Tibial artery (tissue), 4 donors: ENCODE measurements at regions not wholly inside any gene's neighbourhood (a gene's known extent, or its start where the extent isn't known, plus 50 kb on each side); places are given as distances from the start of the nearest gene placed in this dataset.
"Not testable (repeated sequence)": the region's sequence is repeated elsewhere in the genome, so short reads cannot be mapped to it uniquely, and the experiment has no call there.

Source experiments
- DNase-seq, 2 donors: peaks; one replicate each; pipeline ENCODE4 v3.0.0-alpha.2; 2019
- H3K27ac ChIP-seq, 2 donors: fragments of 200-600 bp; sonication (generic) in 1 of 2; 1 replicate in 1 of 2; 2 replicates in 1 of 2; pipeline ENCODE4 v1.5.1; 2018 to 2019; ENCODE audit warnings: mild to moderate bottlenecking in 1 of 2
- H3K27me3 ChIP-seq, 2 donors: fragments of 200-600 bp; sonication (generic) in 1 of 2; one replicate each; pipeline versions ENCODE4 v1.5.1 to v1.6.0; 2016 to 2019
- H3K36me3 ChIP-seq, 3 donors: fragments of 200-600 bp; sonication (generic) in 2 of 3; one replicate each; pipeline ENCODE4 v1.5.1; 2016 to 2019; ENCODE audit warnings: mild to moderate bottlenecking in 2 of 3
- H3K4me1 ChIP-seq, 4 donors: fragments of 200-600 bp; sonication (generic) in 2 of 4; 1 replicate in 3 of 4; 2 replicates in 1 of 4; pipeline ENCODE4 v1.5.1; 2016 to 2019
- H3K4me3 ChIP-seq, 2 donors: fragments of 200-600 bp; sonication (generic) in 1 of 2; 1 replicate in 1 of 2; 2 replicates in 1 of 2; pipeline ENCODE4 v1.5.1; 2018 to 2019; ENCODE audit warnings: mild to moderate bottlenecking in 2 of 2
- H3K9me3 ChIP-seq, 3 donors: fragments of 200-600 bp; sonication (generic) in 1 of 3; one replicate each; pipeline ENCODE4 v1.5.1; 2016 to 2019
- CTCF ChIP-seq, 2 experiments: fragments of 200-600 bp in 1 of 2; fragments of 450-650 bp in 1 of 2; IDR thresholded peaks; one replicate each; pipeline ENCODE4 v1.5.1; 2017 to 2019; ENCODE audit warnings: antibody characterized with exemption in 2 of 2, mild to moderate bottlenecking in 1 of 2, moderate library complexity in 1 of 2
- intact Hi-C: fragments of 100-400 bp; cut with DNase I; formaldehyde crosslinking; loops from one replicate; pipeline ENCODE4 v1.15.0; 2023; ENCODE audit warnings: low total_unique reads

DNA sequence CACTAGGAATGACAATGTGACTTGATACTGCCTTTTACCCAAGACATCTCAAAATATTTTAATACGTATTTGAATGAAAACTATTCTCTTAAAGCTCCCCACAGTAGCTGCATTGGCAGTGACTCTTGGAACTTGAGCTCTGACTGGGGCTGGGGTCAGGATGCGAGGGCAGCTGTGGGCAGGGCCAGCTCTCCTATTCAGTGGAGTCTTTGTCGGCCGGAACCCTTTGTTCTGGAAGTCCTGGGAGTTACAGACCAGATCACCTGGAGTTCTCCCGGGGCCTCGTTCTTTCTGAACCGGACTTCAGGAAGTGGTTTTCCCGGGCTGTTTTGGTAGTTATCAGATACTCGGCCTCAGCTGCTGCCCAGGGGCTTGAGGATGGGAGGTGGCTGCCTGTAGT is 84.9 kb downstream of the NPIPB11 start:
- Histone ChIP-seq H3K27ac (no peak overlapping the region), H3K4me3 (no peak overlapping the region), H3K27me3 (no peaks in the 10 kb centered on the region), H3K4me1 (no peaks in the 10 kb centered on the region), H3K9me3 (no peaks in the 10 kb centered on the region), H3K36me3 (no peaks in the 10 kb centered on the region)
- TF ChIP-seq CTCF (IDR thresholded peaks at IDR 0.05): no peak
- intact Hi-C loops: no loop called here
- DNase-seq: no peak

DNA sequence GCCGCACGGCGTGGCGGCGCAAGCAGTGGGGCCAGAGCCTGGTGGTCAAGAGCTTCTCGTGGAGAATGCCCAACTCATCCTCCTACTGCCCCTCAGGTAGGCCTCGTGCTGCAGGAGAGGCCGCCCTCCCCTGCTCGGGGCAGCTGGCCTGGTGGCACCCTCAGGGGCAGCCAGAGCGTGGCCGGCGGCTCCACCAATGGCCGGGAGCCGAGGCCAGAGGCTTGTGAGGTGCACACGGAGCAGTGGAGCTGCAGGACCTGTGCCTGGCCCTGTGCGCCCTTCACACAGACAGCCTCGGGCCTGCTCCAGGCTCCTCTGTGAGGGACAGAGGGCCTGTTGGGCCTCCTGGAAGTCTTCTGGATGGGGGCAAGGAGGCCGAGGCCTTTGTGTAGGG is 85.5 kb downstream of the NPIPB11 start:
- Histone ChIP-seq H3K4me3 (no peak overlapping the region), H3K4me1 (no peaks in the 10 kb centered on the region), H3K36me3 (no peaks in the 10 kb centered on the region), H3K9me3 (no peaks in the 10 kb centered on the region), H3K27me3 (no peaks in the 10 kb centered on the region), H3K27ac (no peak overlapping the region)
- TF ChIP-seq CTCF (IDR thresholded peaks at IDR 0.05): no peak
- intact Hi-C loops: no loop called here
- no peak for DNase-seq

GRCh38 chr16:29320274-29320999 is 86.1 kb downstream of the NPIPB11 start:
- intact Hi-C loops: no loop called here
- H3K36me3 ChIP-seq: no peaks in the 10 kb centered on the region
- no peak for DNase-seq
- no peak overlapping the region for H3K4me3 ChIP-seq
- no peaks in the 10 kb centered on the region for H3K9me3 ChIP-seq
- H3K27me3 ChIP-seq: no peaks in the 10 kb centered on the region
- H3K4me1 ChIP-seq: no peaks in the 10 kb centered on the region
- H3K27ac ChIP-seq: no peak overlapping the region
- no peak for TF ChIP-seq CTCF (IDR thresholded peaks at IDR 0.05)

- no peak for TF ChIP-seq CTCF (IDR thresholded peaks at IDR 0.05)
- no peak overlapping the region for H3K4me3 ChIP-seq
- no peaks in the 10 kb centered on the region for H3K9me3 ChIP-seq
- no peaks in the 10 kb centered on the region for H3K4me1 ChIP-seq
- DNase-seq: no peak
- no peaks in the 10 kb centered on the region for H3K27me3 ChIP-seq
- intact Hi-C loops: no loop called here
- no peaks in the 10 kb centered on the region for H3K36me3 ChIP-seq
- no peak overlapping the region for H3K27ac ChIP-seq
These were observed 86.8 kb downstream of the NPIPB11 start for GRCh38 chr16:29319726-29320125.

DNA sequence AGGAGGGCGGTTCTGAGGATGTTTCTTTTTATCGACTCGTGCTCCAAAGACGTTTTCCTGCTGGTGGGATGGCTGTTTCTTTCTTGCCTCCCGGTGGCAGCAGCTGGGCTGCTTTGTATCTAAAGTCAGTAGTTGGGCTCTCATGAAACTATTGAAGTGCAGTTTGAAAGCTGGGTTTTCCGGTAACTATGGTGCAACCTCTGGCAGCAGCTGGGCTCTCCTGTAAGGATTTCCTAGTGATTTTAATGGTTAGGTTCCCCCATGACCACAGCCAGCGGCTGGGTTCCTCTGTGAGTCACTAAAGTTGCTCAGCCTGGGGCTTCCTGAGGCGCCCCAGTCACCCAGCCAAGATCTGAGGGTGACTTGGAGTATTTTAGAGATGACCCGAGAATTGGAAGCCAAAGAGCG is 87.9 kb downstream of the NPIPB11 start:
- DNase-seq: peak in 1 of 2 donors; percentile 76
- H3K4me1 ChIP-seq, H3K27ac ChIP-seq, H3K36me3 ChIP-seq, H3K4me3 ChIP-seq, H3K9me3 ChIP-seq, H3K27me3 ChIP-seq, intact Hi-C loops: not testable (repeated sequence)

- intact Hi-C loops: no loop called here
- Histone ChIP-seq H3K27ac (no peak overlapping the region), H3K4me1 (no peaks in the 10 kb centered on the region), H3K9me3 (no peaks in the 10 kb centered on the region), H3K4me3 (no peak overlapping the region), H3K27me3 (no peaks in the 10 kb centered on the region), H3K36me3 (no peaks in the 10 kb centered on the region)
- TF ChIP-seq CTCF (IDR thresholded peaks at IDR 0.05): no peak
- DNase-seq: peak in 1 of 2 donors; percentile 59
These were observed 88.5 kb downstream of the NPIPB11 start for GRCh38 chr16:29318037-29318436.
